Caki2 (cell line): ENCODE measurements at regions not wholly inside any gene's neighbourhood (a gene's known extent, or its start where the extent isn't known, plus 50 kb on each side); places are given as distances from the start of the nearest gene placed in this dataset.

ENCODE experiments used
- DNase-seq: peaks from one replicate; pipeline ENCODE4 v3.0.0-alpha.2; 2015; ENCODE audit warnings: low read depth
- in situ Hi-C: cut with HindIII; loops from 2 replicates; pipeline ENCODE4 v1.10.0; 2016; ENCODE audit warnings: low sequenced_read_pairs, low pct_unique_long_range_greater_than_20kb, mixed read lengths

DNA sequence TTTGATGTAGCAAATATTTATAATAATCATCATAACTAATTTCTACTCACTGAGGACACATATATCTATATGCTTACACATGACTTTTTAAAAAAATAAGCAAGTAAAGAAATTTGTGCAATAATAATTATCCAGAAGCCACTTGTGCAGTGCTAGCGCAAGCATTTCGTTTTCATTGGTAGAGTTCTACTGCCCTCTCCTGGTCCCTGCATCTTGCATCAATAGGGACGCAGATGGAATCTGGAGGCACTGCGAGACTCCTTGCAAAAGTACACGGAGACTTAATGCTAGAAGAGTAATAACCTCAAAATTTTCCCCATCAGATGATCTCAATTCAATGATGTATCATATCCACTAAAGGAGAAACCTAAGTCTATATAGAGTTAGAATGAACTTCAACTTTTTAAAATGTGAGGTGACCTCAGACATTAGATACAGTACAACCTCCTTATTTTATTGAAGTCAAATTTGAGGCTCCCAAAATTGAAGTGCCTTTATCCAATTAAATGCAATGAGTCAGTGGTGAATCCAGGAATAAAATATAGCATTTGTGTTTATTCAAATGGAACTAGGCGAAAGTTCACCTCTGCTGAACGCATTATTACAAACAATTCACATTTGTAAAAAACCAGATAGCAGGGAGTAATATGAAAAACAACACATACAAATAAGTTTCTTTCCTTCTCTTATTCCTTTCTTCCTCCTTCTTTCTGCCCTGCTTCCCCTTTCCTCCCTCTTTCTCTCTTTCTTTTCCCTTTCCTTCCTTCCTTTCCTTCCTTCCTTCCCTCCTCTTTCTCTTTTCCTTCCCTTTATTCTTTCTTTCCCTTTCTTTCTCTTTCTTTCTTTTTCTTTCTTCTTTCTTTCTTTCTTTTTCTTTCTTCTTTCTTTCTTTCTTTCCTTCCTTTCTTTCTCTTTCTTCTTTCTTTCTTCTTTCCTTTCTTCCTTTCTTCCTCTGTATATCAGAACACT is 450.0 kb downstream of the ANKRD50 start:
- peak; percentile 49 for DNase-seq
- in situ Hi-C loops = no loop called here

DNA sequence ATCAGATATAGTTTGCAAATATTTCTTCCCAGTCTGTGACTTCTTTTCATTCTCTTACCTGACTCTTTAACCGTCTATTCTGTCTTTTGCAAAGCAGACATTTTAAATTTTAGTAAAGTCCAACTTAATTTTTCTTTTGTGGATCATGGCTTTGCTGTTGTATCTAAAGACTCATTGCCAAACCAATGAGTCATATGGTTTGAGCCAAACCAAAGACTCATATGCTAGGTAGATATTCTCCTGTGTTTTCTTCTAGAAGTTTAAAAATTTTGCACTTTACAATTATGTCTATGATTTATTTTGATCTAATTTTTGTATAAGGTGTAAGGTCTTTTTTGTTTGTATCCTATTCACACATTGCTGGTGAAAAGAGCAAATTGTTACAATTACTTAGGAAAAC is 446.8 kb downstream of the ANKRD50 start:
- in situ Hi-C loops = no loop called here
- DNase-seq = no peak

DNA sequence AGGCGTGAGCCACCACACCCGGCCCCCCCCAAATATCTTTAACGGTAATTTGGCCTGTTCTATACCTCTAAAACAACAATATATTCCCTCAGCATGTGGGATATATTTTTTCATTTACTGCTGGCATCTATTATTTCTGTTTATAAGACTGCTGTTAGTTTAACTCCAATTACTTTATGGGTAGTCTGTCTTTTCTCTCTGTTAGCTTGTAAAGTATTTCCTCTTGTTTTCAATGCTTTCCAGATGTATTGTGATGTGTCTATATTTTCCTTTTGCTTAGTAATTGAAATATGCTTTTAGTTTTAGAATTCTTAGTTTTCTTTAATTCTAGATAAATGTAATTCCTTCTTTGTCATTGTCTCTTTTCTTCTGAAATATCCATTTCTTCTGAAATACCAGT is 445.8 kb downstream of the ANKRD50 start:
- no peak for DNase-seq
- in situ Hi-C loops = no loop called here

DNA sequence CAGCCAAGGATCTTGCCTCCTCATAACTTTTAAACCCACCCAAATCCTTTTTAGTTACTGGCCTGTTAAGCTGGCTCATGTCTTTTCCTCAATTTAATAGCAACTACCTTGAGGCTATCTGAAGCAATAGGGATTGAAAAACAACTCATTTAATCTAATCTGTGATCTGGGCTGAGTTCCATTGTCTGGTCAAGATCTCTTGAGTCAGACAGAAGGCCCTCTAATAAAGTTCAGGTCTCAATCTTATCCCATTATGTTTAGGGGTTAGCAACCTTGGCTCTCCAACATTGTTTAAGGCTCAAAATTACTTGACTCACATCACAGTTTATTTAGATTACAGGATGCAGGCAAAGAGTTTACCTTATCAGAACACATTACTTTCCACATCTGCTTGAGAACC is 436.1 kb downstream of the ANKRD50 start:
- no peak for DNase-seq
- in situ Hi-C loops = no loop called here

DNA sequence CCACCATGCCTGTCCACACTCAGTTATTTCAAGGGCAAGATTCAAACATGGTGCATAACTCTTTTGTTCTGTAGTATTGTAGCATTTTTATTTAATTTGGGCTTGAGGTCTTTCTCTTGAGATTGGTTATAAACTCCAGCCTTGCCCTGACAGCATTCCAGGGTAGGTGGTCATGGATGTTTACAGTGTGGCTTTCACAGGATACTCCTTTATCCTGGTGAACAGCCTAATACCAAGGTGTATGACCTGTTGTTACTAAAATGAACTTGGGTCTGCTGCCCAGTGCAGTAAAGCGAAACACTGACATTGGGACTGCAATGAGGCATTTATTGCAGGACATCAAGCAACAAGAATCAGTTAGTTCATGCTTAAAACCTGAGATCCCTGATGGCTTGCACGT is 434.8 kb downstream of the ANKRD50 start:
- in situ Hi-C loops = no loop called here
- no peak for DNase-seq

DNA sequence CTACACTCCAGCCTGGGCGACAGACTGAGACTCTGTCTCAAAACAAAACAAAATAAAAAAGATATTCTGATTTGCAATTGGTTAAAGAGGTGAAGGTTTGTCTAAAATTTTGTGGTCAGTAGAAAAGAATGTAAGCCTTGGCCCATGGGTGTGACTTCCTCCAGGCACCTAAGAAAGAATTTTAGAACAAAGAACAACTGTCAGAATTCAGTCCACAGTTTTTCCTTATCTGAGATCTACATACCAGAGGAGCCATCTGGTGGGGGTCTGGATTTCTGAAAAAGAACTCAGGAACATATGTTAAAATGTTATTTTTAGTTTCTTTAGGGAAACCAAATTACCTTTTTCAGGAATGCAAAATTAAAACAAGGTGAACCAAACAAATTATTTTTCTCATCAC is 434.1 kb downstream of the ANKRD50 start:
- no peak for DNase-seq
- in situ Hi-C loops = no loop called here

DNA sequence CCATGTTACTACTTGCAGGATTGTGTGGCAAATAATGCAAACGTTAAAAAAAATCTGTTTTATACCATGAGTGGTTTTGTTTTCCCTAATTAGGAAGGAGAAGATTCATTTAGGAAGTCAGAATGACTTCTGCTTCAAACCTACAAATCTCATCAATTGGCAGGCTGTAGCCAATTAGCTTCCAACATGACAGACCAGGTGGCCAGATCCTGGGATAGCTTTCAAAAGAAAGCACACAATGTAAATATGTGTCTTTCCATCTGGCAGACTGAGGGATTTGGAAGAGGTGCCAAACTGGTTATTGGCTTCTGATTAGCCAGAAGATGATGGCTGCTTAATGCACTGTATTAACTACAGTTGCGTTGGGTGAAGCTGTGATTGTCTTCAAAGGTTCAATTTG is 432.8 kb downstream of the ANKRD50 start:
- in situ Hi-C loops = no loop called here
- DNase-seq = no peak

DNA sequence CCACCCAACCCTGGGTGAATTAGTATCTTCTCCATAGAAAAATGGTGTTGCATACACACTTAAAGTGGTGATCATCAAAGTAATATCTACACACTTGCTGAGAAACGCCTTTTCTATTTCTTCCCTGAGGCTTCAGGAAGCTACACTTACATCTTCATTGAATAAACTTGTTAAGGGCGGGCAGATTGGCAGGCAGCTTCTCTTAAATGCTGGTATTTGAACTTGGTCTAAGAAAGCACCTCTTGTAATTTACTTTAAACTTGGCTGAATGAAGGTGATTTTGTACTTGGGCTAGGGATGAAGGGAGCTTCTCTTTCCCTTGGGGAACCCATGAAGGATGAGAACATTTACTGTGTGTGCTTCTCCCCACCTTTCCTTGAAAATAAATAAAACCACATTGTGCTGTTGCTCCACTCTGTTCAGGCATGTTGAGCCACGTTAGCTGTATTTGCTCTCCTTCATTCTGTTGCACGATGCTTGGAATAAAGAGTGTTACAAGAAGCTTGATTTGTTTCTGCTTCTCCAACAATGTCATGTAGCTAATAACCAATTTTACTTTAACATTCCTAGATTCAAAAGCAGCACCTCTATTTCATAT is 430.1 kb downstream of the ANKRD50 start:
- in situ Hi-C loops = no loop called here

DNA sequence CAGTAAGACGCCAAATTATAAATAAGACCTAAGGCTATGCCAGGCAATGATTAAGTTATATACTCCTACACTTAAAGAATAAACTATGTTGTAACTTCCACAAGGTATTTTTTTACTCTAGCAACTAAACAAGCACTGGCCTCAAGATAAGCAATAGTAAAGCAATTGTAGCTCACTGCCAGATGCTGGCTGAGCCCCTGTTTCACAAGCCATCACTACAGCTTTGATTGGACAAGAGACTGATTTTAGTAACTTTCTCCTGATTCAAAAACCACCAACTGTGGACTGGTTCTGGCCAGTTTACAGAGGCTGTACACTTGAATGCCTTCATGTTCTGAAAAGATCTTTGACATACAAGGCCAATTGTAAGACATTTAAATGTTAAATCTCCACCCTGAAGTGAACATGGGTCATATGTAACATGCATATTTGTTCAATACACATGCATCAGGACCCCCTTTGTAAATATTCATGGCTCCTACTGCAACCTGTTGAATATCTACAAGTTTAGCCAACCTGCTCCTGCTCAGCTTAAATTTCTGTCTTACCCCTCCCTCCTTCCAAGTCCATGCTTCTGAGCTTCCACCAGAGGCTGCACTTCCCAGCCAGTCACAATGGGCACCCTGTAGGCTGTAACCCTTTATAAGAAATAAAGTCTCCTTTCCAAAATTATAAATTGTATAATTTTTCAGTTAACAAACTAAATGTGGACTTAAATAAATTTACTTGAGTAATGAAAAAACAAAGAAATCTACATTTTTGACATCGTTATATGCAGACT is 423.6 kb downstream of the ANKRD50 start:
- no peak for DNase-seq

More for the DNA sequence above, 430.1 kb downstream of the ANKRD50 start:
- no peak for DNase-seq

DNA sequence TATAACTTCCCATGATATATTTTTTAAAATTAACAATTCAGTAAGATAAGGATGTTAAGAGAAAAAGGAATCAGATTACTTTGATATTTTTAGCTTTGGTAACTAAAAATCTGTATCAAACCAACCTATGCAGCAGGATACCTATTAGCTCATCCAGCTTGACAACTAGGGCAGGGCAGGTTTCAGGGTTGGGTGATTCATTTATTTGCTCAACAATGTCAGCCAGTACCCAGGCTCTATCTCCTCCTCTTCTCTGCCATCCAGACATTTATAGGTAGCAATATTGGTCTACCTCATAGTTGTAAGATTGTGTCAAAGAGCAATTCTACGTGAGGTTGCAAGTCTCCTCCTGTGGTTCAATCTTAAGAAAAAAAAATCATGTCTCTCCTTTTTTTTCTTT is 421.9 kb downstream of the ANKRD50 start:
- in situ Hi-C loops = no loop called here
- DNase-seq = no peak

More for the DNA sequence above, 423.6 kb downstream of the ANKRD50 start:
- in situ Hi-C loops = no loop called here

DNA sequence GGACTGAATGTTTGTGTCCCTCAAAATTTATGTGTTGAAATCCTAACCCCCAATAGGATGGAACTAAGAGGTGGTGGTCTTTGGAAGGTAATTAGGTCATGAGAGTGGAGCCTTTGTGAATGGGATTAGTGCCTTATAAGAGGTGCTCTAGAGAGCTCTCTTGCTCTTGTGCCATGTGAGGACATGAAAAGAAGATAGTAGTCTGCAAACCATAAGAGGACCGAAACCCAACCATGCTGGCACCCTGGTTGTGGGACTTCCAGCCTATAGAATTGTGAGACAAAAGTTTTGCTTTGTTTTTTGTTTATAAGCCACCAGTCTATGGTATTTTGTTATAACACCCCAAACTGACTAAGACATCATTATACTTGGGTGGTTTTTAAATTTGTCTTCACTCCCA is 417.1 kb downstream of the ANKRD50 start:
- DNase-seq = no peak
- in situ Hi-C loops = no loop called here

DNA sequence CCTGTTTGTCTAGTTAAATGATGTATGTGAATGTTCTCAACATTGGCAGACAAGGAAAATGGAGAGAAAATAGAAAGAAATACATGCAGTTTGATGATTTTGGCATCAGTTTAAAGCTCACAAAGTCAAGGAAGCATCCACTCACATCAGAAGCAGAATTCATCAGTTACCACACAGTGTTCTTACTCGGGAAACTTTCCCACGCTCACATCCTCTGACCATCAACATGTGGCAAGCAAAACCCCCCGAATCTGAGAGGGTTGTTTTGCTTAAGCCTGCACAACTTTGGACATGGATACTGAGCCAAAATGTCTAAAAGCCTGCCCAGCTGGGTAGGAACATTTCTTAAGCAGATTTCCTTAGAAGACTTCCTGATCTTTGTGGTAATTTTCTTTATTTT is 407.6 kb downstream of the ANKRD50 start:
- DNase-seq = no peak
- in situ Hi-C loops = no loop called here

DNA sequence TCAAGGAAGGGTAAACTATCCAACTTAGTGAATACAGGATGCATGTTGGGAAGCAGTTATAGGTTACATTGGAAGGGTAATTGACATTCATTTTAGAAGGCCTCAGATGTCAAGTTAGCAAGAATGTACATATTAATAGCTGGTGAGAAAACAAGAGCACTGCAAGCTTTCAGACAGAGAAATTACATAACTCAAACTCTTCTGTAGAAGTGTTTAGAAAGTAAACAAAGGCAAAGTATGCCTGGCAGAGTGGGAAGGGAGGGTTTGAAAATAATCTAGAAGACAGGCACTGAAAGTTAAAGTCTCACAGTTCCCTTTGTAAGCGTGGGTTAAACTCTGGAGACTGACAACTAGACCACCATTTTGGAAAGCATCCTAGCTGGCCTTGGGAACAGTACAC is 406.2 kb downstream of the ANKRD50 start:
- in situ Hi-C loops = no loop called here
- DNase-seq = no peak

DNA sequence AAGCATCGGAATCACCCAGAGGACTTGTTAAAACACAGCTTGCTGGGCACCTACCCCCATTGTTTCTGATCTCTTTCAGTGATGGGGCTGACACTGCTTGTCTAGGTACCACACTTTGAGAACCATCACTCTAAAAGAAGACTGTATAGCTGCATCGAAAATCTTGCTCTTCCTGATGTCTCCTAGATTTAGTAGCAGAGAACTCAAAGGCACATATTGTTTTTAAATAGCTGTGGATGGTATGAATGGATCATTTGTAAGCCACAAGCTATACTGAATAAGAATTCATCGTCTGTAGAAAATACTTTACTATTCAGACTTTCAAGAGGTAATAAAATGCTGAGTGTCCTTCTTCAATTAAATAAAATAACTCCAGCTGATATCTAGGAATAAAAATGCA is 405.4 kb downstream of the ANKRD50 start:
- no peak for DNase-seq
- in situ Hi-C loops = no loop called here

DNA sequence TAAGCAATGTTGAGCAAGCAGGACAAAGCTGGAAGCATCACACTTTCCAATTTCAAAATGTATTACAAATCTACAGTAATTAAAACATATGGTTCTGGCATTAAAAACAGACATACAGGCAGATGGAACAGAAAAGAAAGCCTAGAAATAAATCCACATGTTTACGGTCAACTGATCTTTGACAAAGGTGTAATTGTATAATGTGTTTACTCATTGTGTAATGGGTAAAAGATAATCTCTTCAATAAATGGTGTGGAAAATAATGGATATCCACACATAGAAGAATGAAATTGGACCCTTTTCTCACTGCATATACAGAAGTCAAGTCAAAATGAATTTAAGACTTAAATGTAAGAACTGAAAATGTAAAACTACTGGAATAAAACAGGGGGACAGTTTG is 394.2 kb downstream of the ANKRD50 start:
- DNase-seq = no peak
- in situ Hi-C loops = no loop called here

DNA sequence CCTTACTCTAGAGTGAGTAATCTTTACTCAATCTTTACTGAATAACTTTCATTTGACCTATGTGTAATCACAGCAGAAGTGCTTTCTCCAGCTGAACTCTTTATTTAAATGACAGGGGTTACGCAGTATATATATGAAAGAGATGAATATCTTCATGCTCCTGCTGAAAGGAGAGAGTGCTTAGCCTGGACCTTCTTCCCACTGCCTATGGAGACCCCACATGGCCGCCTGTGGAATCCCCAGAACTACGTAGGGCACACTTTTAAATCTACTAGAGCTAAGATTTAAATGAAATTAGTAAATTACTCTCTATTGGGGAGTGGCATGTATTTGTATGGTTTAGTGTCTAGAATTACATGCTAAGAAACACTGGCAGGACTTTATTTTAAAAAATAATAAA is 391.2 kb downstream of the ANKRD50 start:
- in situ Hi-C loops = no loop called here
- no peak for DNase-seq

DNA sequence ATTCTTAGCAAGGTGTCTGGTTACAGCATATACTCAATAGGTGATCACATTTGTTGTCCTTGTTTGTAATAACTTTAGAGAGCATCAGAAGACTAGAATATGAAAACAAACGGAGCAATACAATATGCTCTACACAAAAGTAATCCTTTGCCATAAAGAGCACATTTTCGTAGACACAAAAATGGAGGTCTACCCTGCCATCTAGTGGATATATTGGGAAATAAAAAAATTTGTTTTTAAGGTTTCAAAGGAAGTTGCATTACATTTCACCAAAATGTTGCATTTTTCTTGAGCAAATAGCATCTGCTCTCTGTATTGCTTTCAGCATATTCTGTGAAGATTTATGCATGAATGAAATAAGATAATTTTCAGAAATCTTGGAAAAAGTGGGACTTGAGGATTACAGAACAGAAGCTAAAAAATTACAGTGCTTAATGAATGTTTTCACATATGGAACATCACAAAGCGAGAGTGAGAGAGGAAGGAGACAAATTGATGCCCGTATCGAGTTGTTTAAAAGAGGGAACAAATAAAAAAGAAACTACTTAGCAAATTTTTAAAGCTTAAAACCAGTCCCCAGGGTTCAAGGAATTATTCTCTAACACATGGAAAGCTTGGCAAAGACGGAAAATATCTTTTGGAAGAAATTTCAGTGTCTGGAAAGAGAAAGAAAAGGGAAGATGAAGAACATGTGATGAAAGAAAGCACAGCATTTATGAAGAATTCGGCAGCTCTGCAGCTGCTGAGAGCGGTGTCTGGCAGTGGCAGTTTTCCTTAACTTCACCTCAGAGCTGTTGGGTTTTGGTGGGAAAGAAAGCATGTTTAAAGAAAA is 390.1 kb downstream of the ANKRD50 start:
- in situ Hi-C loops = no loop called here
- DNase-seq = peak; percentile 11

DNA sequence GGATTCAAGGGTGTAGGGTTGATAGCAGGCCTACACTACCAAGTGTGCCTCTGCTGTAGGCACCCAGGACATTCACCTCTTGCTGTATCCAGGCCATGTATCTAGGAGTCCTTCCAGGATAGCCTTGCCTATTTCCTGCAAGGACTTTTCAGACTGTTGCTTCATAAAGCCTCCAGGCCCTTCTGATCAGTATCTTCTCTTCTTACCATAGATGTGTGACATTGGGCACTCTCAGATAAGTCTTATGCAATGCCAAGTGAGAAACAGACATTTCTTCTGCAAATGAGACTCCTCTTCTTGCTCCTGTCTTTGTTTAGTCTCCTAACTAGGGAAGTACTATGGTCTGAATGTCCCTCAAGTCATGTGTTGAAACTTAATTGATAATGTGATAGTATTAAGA is 386.8 kb downstream of the ANKRD50 start:
- in situ Hi-C loops = no loop called here

More for the DNA sequence above, 386.8 kb downstream of the ANKRD50 start:
- DNase-seq = no peak
